Skeletal muscle tissue (tissue), 3 donors: ENCODE measurements at regions not wholly inside any gene's neighbourhood (a gene's known extent, or its start where the extent isn't known, plus 50 kb on each side); places are given as distances from the start of the nearest gene placed in this dataset.

Source experiments
- H3K27ac ChIP-seq: one replicate; pipeline ENCODE4 v1.7.0; 2013; ENCODE audit warnings: mild to moderate bottlenecking, low read depth, low read length, inconsistent platforms
- H3K27me3 ChIP-seq, 3 donors: one replicate each; pipeline ENCODE4 v1.7.0; 2013; ENCODE audit warnings: low read length in 3 of 3; ENCODE audit not compliant: control insufficient read depth in 3 of 3, insufficient read depth in 3 of 3
- H3K36me3 ChIP-seq, 3 donors: one replicate each; pipeline ENCODE4 v1.7.0; 2013; ENCODE audit warnings: low read length in 3 of 3; ENCODE audit not compliant: control insufficient read depth in 3 of 3, insufficient read depth in 3 of 3
- H3K4me1 ChIP-seq, 3 donors: one replicate each; pipeline ENCODE4 v1.7.0; 2013; ENCODE audit warnings: low read length in 3 of 3, mild to moderate bottlenecking in 3 of 3; ENCODE audit not compliant: control insufficient read depth in 3 of 3, insufficient read depth in 3 of 3
- H3K4me3 ChIP-seq, 3 donors: one replicate each; pipeline ENCODE4 v1.7.0; 2013; ENCODE audit warnings: low read length in 3 of 3
- H3K9ac ChIP-seq, 3 donors: one replicate each; pipeline ENCODE4 v1.7.0; 2013; ENCODE audit warnings: low read length in 3 of 3, mild to moderate bottlenecking in 3 of 3, moderate library complexity in 2 of 3, low read depth in 1 of 3
- H3K9me3 ChIP-seq, 3 donors: one replicate each; pipeline ENCODE4 v1.7.0; 2013; ENCODE audit warnings: low read length in 3 of 3; ENCODE audit not compliant: control insufficient read depth in 3 of 3
- donor health status: Osteomylitis.

DNA sequence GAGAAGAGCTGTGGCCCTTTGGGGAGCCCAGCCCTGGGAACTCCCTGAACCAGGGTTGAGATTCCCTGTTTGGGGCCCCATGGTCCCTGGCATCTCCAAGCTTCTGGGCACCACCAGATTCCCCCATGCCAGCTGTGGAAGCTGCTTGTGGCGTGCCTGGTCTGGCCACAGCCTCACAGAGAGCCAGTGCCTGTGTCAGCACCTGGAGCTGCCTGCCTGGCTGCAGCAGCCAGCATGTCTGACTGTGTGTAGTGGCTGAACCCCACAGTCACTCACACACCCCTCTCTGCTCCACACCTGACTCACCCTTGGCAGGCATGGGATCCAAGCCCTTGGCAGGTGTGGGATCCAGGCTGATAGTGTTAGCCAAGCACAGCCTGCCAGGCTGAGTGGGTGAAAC lies 97.2 kb upstream of the GALNTL6 start:
- Histone ChIP-seq H3K27ac (no peak overlapping the region), H3K4me3 (no peak overlapping the region), H3K9ac (no peak overlapping the region), H3K36me3 (no peaks in the 10 kb centered on the region), H3K9me3 (peaks cover 0 to 4% (median 0%) of the 10 kb centered on the region in 3 donors), H3K4me1 (no peaks in the 10 kb centered on the region), H3K27me3 (no peaks in the 10 kb centered on the region)

DNA sequence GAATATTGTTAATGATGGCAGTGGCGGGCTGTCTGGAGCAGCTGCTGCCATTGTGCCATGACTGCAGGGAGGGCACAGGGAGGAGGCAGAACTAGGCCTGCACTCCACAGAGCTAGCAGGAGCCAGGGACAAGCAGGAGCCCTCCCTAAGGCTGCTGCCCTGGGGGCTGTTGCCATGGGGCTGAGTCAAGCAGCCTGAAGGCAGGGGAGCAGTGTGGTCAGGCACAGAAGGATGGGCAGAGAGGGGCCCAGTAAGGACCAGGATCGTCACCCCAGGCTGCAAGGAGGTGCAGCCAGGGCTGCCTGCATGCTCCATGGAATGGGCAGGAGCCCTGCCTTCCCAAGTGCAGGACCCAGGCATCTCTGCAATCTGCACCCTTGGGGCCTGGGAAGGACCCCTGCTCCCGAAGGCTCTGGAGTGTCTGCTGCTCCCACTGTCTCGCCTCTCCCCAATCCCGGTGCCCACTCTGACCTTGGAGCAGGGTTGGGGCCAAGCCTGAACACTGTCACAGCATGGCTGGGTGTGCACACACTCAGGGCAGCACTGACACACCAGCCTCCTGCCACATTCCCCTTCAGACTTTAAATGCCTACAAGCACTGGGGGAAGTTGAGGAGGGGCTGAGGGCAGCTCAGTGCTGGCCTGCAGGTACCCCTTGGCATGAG lies 98.3 kb upstream of the GALNTL6 start:
- H3K27ac ChIP-seq = no peak overlapping the region
- no peak overlapping the region for H3K9ac ChIP-seq
- no peaks in the 10 kb centered on the region for H3K36me3 ChIP-seq
- no peaks in the 10 kb centered on the region for H3K4me1 ChIP-seq
- H3K27me3 ChIP-seq = no peaks in the 10 kb centered on the region
- H3K4me3 ChIP-seq = no peak overlapping the region
- peaks cover 0 to 4% (median 0%) of the 10 kb centered on the region in 3 donors for H3K9me3 ChIP-seq

DNA sequence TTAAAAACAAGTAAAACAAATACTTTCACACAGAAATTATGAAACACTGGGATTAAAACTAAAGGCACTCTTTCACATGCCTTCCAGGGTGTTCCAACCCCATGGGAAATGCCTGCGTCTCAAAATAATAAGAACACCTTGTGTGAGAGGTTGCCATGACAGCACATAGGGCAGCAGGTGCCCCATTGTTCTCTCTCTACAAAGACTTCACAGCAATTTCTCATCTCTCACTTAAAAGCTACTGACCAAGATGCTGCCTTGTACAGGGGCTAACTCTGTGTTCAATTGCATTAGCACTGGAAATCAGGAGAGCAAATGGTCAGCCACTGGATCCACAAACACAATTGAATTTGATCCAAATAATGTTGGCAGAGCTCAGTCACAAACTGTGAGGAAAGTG lies 102.5 kb upstream of the GALNTL6 start:
- Histone ChIP-seq H3K9me3 (no peaks in the 10 kb centered on the region), H3K4me1 (no peaks in the 10 kb centered on the region), H3K9ac (no peak overlapping the region), H3K36me3 (no peaks in the 10 kb centered on the region), H3K27me3 (no peaks in the 10 kb centered on the region), H3K4me3 (no peak overlapping the region), H3K27ac (no peak overlapping the region)

DNA sequence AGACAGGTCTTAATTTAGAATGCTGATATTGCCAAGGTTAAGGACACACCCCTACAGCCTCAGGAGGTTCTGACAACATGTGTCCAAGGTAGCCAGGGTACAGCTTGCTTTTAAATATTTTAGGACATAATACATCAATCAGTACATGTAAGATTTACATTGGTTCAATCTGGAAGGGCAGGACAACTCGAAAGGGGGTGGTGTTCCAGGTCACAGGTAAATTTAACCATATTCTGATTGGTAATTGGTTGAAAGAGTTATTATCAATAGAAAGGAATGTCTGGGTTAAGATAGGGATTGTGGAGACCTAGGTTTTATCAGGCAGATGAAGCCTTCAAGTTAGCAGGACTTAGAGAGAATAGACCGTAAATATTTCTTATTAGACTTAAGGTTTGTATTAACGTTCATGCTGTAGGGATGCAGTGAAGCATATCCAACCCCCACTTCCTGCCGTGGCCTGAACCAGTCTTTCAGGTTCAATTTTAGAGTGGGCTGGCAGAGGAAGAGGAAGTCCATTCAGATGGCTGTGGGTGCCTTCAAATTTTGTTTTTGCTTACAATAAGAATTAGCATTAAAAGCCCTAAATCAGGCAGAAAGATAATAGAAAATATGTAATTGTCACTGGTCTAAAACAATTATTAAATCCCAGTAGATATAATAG lies 136.5 kb upstream of the GALNTL6 start:
- H3K27me3 ChIP-seq = no peaks in the 10 kb centered on the region
- no peaks in the 10 kb centered on the region for H3K4me1 ChIP-seq
- no peak overlapping the region for H3K9ac ChIP-seq
- no peak overlapping the region for H3K27ac ChIP-seq
- no peaks in the 10 kb centered on the region for H3K9me3 ChIP-seq
- no peaks in the 10 kb centered on the region for H3K36me3 ChIP-seq
- no peak overlapping the region for H3K4me3 ChIP-seq

DNA sequence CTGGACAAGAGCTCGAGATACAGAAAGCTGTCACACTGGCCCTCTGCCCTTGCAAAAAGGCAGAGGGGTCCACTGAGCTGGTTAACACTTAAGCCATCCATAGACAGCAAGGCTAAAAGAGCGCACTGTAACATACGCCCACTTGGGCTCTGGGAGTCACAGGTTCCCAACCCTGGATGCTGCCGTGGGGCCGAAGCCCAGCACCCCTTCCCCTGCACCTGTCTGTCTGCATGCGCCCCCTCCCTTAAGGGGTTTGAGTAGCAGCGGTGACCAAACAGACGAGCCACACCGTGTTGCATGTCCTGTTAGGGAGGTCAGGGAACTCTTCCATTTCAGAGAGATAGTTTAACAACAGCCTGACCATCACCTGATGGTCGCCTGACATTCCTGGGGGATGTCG lies 138.4 kb upstream of the GALNTL6 start:
- Histone ChIP-seq H3K36me3 (no peaks in the 10 kb centered on the region), H3K4me1 (no peaks in the 10 kb centered on the region), H3K9me3 (no peaks in the 10 kb centered on the region), H3K27ac (no peak overlapping the region), H3K4me3 (no peak overlapping the region), H3K9ac (no peak overlapping the region), H3K27me3 (no peaks in the 10 kb centered on the region)

DNA sequence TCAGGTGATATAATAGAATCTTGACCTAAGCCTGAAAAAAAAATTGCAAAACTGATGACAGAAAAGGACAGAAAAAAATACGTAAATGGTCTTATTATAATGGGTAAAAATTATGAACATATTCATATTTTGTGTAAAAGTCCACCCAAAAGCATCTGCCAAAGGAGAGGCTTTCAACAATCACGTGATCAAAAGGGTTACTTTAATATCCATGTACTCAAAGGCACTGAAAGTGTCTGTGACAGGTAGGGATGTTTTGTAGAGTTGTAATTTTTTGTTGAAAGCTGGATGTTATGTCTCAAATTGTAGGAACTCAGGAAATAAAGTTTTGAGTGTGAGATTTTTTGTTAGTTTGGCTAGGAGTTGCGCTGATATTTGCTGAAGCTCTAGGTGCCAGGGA lies 144.8 kb upstream of the GALNTL6 start:
- no peaks in the 10 kb centered on the region for H3K4me1 ChIP-seq
- no peak overlapping the region for H3K4me3 ChIP-seq
- H3K9me3 ChIP-seq = no peaks in the 10 kb centered on the region

DNA sequence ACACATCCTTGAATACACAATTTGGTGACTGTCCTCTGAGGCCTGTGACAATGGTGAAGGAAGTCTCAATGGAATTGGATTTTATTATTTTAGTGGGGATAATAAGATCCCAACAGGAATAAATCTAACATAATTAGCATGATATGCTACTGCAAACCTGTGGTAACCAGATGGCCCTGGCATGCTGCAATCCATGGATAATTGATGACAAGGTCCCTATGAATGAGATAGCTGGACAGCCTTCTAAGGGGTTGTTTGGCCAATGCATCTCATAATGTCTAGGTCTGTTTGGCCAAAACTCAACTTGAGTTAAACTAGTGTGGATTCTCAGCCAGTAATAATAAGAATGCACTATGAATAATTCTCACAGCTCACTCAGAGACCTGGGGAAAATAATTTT lies 145.3 kb upstream of the GALNTL6 start:
- Histone ChIP-seq H3K27ac (no peak overlapping the region), H3K4me3 (no peak overlapping the region), H3K9ac (no peak overlapping the region), H3K36me3 (no peaks in the 10 kb centered on the region), H3K9me3 (no peaks in the 10 kb centered on the region), H3K4me1 (no peaks in the 10 kb centered on the region), H3K27me3 (no peaks in the 10 kb centered on the region)

More for the DNA sequence above, 144.8 kb upstream of the GALNTL6 start:
- Histone ChIP-seq H3K9ac (no peak overlapping the region), H3K36me3 (no peaks in the 10 kb centered on the region), H3K27me3 (no peaks in the 10 kb centered on the region), H3K27ac (no peak overlapping the region)

DNA sequence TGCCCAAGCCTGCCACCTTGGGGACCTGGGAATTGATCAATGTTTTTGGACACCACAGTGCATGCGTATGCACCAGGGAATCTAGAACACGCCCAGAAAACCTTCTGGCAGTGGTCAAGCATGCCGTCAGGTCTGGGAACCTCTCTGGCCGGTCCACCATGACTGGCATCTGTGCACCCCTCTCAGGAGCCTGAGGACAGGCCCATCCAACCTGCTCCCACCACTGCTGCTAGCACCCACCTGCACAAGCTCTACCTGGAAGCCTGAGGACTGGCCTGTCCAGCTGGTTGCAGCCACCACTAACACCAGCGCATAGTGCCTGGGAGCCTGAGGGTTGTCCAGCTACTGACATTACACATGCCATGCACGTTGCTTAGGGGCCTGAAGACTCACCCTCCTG lies 162.1 kb upstream of the GALNTL6 start:
- no peaks in the 10 kb centered on the region for H3K36me3 ChIP-seq
- no peaks in the 10 kb centered on the region for H3K4me1 ChIP-seq
- no peak overlapping the region for H3K27ac ChIP-seq
- no peak overlapping the region for H3K4me3 ChIP-seq
- H3K9ac ChIP-seq = no peak overlapping the region
- no peaks in the 10 kb centered on the region for H3K27me3 ChIP-seq
- H3K9me3 ChIP-seq = peaks cover 0 to 3% (median 0%) of the 10 kb centered on the region in 3 donors

DNA sequence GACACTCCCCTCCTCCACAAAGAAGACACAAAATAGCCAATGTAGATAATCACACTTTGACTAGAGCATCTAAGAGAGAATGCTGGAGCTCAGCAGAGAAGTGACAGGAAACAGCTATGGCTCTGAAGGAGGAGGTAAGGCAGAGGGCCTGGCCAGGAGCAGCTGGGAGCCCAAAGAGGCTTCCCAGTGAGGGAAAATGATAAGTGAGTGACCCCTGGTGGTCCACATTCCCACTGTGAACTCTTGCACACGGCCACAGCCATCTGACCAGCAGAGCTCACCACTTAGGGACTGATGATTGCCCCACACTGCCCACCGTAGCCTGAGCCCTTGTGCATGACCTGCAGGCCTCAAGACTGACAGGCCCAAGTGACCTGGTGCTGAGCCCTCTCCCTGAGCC lies 162.7 kb upstream of the GALNTL6 start:
- no peaks in the 10 kb centered on the region for H3K27me3 ChIP-seq
- H3K4me3 ChIP-seq = no peak overlapping the region
- peaks cover 0 to 3% (median 0%) of the 10 kb centered on the region in 3 donors for H3K9me3 ChIP-seq
- no peak overlapping the region for H3K27ac ChIP-seq
- H3K36me3 ChIP-seq = no peaks in the 10 kb centered on the region
- no peaks in the 10 kb centered on the region for H3K4me1 ChIP-seq
- no peak overlapping the region for H3K9ac ChIP-seq

DNA sequence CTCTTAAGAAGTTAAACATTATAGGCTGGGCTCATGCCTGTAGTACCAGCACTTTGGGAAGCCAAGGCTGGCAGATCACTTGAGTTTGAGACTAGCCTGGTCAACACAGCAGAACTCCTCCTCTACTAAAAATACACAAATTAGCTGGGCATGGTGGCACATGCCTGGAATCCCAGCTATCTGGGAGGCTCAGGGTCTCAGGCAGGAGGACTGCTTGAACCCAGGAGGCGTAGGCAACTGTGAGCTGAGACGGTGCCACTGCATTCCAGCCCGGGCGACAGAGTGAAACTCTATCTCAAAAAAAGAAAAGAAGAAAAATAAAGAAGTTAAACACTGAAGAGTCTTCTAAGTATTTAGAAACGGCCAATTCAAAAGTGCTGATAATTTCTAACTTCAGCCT lies 164.3 kb upstream of the GALNTL6 start:
- Histone ChIP-seq H3K9ac (no peak overlapping the region), H3K4me1 (no peaks in the 10 kb centered on the region), H3K27me3 (no peaks in the 10 kb centered on the region)

More for the DNA sequence above, 164.3 kb upstream of the GALNTL6 start:
- no peaks in the 10 kb centered on the region for H3K36me3 ChIP-seq
- H3K9me3 ChIP-seq = peaks cover 0 to 3% (median 0%) of the 10 kb centered on the region in 3 donors
- H3K4me3 ChIP-seq = no peak overlapping the region
- no peak overlapping the region for H3K27ac ChIP-seq
